ENCODE measurements at regions not wholly inside any gene's neighbourhood (a gene's known extent, or its start where the extent isn't known, plus 50 kb on each side); places are given as distances from the start of the nearest gene placed in this dataset.
"Not testable (repeated sequence)": the region's sequence is repeated elsewhere in the genome, so short reads cannot be mapped to it uniquely, and the experiment has no call there.

- DNase-seq: no peak
These were observed 497.4 kb upstream of the CYLC2 start for GRCh38 chr9:102497709-102498108.

DNA sequence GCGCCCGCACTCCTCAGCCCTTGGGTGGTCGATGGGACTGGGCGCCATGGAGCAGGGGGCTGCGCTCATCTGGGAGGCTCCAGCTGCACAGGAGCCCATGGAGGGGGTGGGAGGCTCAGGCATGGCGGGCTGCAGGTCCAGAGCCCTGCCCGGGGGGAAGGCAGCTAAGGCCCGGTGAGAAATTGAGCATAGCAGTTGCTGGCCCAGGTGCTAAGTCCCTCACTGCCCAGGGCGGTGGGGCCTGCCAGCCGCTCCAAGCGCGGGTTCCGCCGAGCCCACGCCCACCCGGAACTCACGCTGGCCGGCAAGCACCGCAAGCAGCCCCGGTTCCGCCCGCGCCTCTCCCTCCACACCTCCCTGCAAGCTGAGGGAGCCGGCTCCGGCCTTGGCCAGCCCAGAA lies 508.2 kb upstream of the CYLC2 start:
- not testable (repeated sequence) for DNase-seq

DNA sequence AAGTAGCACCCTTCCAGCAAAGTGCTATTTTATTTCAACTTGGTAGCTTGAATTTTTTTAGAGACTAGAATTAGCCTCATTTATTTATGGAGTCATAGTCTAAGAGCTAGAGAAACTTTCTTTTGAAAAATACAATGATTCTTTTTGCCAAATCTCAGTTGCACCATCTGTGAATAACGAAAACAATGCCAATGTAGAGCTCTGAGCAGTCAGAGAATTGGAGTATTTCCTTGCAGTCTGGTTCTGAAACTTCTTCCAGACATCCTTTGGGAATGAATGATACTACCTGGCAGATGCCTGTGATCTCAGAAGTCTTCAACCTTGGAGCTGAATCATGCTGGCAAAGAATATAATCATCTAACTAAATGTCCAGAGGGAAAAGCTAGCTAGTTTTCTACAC lies 511.5 kb upstream of the CYLC2 start:
- DNase-seq: no peak

DNA sequence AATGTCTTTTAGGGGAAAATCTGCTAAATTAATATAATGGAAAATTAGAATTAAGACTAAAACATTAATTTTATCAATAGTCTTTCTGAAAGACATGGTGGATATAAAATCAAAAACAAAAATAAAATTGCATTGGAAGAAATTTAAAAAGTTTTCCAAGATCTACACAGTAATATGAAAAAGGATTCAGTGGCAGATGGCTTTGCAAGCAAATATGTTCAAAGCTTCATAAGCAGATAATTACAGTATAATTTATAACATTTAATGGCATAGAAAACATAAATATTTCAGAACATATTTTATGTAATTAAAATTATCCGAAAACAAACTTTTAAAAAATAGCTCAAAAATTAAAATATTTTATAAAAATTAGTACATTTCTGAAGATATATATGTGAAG lies 512.4 kb upstream of the CYLC2 start:
- DNase-seq: no peak

- no peak for DNase-seq
These were observed 515.9 kb upstream of the CYLC2 start for GRCh38 chr9:102479191-102479590.

GRCh38 chr9:102474357-102474756 lies 520.8 kb upstream of the CYLC2 start:
- no peak for DNase-seq

DNA sequence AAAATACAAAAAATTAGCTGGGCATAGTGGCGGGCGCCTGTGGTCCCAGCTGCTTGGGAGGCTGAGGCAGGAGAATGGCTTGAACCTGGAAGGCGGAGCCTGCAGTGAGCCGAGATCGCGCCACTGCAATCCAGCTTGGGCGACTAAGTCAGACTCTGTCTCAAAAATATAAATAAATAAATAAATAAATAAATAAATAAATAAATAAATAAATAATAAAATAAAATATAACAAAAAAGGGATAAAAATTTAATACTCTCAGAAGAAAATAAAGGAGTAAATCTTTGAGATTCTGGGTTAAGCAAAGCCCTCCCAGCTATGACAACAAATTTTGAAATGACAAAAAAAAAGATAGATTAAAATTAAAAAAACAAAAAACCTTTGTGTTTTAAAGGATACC lies 525.7 kb upstream of the CYLC2 start:
- not testable (repeated sequence) for DNase-seq

DNA sequence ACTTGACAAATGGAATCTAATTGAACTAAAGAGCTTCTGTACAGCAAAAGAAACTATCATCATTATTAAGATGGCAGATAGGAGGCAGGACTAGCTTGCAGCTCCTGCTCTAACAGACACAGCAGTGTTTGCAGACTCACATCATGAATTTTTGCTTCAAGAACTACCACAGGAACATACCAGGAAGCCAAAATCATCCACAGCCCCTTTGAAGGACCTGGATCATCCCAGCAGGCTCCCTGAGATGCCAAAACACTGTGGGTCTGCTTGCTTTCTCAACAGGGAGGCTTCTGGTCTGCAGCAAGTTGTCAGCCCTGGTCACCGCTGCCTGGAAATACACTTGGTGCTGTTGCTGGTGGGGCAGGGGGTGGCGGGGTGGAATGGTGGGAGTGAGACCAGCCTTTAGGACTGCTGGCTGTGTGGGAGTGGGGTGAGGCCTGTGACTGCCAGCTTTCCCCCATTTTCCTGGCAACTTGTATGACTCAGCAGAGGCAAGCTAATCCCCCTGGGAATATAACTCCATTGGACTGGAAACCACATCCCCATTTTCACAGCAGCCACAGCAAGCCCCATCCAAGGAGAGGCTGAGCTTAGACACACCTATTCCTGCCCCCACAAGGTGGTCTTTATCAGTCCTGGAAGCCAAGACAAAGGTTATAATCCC lies 533.8 kb upstream of the CYLC2 start:
- no peak for DNase-seq

DNA sequence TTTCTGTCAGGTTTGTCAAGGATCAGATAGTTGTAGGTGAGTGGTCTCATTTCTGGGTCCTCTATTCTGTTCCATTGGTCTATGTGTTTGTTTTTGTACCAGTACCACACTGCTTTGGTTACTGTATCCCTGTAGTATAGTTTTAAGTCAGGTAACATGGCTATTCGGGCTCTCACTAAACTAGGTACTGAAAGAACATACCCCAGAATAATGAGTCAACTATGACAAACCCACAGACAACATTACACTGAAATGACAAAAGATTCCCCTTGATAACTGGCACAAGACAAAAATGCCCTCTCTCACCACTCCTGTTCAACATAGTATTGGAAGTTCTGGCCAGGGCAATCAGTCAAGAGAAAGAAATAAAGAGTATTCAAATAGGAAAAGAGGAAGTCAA lies 535.3 kb upstream of the CYLC2 start:
- DNase-seq: no peak

DNA sequence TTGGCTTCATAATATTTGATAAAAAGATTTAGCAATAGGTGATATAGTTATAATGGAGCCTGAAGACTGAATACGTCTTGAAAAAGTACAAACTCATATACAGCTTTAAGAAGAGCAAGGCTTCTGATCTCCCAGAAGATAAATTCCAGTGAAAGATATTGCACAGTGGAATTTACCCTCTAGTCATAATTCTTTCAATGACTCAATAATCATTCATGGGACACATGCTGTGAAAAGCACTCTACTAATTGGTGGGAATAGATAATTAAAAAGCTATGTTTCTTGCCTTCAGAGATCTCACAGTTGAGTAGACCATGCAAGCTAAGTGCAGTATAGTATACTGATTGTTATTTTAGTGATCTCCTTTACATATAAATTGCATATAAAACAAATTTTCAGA lies 538.6 kb upstream of the CYLC2 start:
- DNase-seq: no peak

DNA sequence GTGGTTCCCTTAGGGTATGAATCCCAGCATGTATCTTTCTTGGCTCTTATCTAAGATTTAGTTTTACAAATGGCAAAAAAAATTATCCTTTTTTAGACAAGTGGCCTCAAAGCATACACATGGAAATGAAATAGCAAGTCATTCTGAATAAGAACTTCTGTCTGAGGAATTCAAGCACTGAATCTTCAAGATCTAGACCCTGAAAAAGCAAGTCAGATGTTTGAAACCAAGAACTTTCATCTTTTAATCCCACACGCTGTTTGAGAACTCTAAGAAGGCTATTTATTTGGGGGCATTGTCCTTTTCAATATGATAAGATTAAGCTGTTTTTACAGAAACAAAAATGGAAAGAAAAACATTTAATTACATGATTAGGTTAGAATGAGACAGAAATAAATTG lies 549.2 kb upstream of the CYLC2 start:
- DNase-seq: no peak

DNA sequence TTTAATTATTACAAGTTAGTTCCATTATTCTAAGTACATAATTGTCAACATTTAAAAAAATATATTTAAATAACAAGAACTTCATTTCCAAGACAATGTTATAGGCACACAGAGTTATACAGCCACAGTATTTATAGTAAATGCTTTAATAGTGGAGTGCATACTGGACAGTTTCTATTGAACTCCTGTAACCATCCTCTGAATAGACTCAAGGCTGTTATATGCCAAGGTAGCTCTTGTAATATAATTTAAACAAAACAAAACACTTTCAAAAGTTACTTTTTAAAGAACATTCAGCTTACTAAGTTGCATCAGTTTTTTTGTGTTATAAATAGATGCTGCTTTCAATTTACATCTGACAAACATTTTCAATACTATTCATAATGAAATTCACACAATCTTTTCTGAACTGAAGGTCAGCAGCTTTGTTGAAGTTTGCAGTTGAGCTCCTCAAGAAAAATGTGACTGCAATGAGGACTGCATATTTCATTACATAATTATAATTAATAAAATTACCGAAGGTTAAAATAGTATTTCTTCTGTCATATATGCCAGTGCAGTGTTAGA lies 549.9 kb upstream of the CYLC2 start:
- no peak for DNase-seq

DNA sequence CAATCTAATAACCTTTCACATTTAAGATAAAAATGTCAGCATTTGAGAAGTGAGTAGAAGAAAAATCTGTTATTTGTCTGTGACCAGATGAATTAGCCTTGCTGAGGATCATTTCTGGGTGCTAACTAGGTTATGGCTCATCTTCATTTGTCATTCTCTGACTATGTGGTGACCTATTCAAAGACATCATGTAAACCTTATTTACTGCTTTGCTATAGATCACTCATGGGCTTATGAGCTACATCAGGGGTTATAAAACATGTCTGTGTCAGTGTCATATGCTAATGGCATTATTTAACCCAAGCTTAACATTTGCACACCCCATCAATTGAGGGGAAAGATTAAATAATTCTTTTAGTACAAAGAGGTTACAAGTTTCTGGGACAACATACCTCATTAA lies 555.5 kb upstream of the CYLC2 start:
- DNase-seq: no peak

- not testable (repeated sequence) for DNase-seq
These were observed 558.5 kb upstream of the CYLC2 start for GRCh38 chr9:102436599-102436998.

DNA sequence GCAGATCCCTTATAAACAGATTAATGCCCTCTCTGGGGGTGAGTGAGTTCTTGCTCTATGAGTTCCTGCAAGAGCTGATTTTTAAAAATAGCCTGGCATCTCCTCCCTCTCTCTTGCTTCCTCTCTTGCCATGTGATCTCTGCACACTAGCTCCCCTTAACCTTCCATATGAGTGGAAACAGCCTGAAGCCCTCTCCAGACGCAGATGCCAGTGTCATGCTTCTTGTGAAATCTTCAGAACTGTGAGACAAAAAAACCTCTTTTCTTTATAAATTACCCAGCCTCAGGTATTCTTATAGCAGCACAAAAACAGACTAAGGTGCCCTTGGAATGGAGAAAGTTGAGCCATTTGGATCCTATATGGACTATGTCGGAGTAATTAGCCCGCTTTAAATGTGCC lies 559.7 kb upstream of the CYLC2 start:
- no peak for DNase-seq

GRCh38 chr9:102434545-102434944 lies 560.6 kb upstream of the CYLC2 start:
- DNase-seq: no peak

- no peak for DNase-seq
These were observed 566.8 kb upstream of the CYLC2 start for GRCh38 chr9:102428305-102428704.

DNA sequence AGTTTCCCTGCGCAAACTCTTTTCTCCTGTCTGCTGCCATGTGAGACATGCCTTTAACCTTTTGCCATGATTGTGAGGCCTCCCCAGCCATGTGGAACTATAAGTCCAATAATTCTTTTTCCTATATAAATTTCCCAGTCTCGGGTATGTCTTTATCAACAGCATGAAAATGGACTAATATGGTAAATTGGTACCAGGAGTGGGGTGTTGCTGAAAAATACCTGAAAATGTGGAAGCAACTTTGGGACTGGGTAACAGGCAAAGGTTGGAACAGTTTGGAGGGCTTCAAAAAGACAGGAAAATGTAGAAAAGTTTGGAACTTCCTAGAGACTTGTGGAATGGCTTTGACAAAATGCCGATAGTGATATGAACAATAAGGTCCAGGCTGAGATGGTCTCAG lies 578.9 kb upstream of the CYLC2 start:
- DNase-seq: not testable (repeated sequence)

GRCh38 chr9:102405218-102405867 lies 589.8 kb upstream of the CYLC2 start:
- no peak for DNase-seq

- no peak for DNase-seq
These were observed 591.6 kb upstream of the CYLC2 start for GRCh38 chr9:102403514-102403913.

DNA sequence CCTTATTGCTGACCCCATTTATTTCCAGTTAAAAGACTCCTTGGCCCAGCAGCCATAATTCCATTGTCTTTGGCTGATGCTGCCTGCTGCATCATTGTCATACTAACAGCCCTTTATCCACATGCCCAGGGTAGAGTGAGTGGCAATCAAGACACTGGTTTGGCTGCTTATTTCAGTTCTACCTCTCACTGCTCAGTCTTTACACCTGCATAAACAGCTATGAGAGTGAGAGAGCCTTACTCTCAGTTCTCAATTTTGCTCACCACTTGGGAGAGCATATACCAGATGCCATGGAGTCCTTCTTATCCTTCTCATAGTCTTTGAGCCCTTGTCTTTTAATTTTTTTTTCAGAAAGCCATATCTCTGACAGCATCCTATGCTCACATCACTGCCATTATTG lies 596.9 kb upstream of the CYLC2 start:
- DNase-seq: no peak

DNA sequence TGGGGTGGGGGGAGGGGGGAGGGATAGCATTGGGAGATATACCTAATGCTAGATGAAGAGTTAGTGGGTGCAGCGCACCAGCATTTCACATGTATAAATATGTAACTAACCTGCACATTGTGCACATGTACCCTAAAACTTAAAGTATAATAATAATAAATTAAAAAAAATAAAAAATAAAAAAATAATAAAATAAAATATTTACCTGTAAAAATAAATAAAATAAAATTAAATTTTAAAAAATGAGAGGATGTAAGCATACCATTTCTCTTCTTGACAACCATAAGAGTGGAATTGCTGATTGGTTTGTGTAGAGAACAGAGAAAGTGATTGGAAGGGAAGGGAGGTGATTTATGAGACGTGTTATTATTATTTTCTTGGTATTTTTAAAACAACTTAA lies 609.5 kb upstream of the CYLC2 start:
- DNase-seq: not testable (repeated sequence)

DNA sequence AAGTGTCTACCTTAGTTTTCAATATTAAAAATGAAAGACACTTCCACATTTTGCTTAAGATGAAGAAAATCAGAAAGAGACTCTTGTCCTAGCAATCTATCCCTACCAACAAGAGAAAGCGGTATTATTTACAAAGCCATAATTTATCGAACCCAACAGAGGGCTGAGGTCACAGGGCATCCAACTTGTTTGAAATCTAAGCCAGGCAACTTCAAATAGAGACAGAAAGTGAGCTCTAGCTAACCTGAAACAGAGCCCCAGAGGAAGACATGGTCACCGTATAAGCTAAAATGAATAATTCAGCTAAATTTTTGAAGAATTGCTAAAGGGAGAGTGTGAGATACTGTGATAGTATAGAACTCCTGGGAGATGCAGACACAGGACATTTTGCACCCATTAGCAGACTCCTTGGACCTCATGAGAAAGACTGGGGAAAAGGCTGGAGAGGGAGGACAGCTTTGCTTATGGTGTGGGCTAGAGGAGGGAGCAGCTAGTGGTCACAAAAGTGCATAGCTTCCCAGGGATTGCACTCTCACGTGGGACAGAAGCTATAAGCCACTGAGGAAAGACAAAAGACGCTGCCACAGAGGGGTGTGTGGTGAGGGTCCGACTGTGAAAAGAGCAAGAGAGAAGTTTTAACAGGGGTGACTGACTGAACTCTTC lies 624.2 kb upstream of the GRIN3A start:
- no peak for DNase-seq

GRCh38 chr9:102360846-102361245 lies 622.4 kb upstream of the GRIN3A start:
- no peak for DNase-seq

Data from right hindlimb (tissue), 1 donor.